ENCODE measurements at regions not wholly inside any gene's neighbourhood (a gene's known extent, or its start where the extent isn't known, plus 50 kb on each side); places are given as distances from the start of the nearest gene placed in this dataset.

DNA sequence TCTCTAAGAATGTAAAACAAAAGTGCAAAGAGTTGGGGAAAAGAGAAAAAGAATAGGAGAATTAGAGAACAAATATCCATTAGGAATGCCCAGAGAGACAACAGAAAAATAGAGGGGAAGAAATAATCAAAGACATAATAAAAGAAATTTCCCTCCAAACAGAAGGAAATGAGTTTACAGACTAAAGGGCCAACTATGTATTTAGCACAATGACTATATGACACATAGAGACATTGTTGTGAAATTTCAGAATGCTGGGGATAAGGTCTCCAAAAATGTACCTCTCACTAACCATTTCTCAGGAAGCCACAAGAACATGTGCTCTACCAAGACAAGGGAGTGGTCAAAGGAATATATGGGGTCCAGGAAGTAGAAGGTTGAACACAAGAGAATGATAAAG is 121.0 kb upstream of the ACSL4 start:
- no peak overlapping the region for H3K4me3 ChIP-seq
- no peak for ATAC-seq (ENCODE audit: insufficient number of reproducible peaks, low FRiP score, low read depth)
- TF ChIP-seq, protein P1, sequence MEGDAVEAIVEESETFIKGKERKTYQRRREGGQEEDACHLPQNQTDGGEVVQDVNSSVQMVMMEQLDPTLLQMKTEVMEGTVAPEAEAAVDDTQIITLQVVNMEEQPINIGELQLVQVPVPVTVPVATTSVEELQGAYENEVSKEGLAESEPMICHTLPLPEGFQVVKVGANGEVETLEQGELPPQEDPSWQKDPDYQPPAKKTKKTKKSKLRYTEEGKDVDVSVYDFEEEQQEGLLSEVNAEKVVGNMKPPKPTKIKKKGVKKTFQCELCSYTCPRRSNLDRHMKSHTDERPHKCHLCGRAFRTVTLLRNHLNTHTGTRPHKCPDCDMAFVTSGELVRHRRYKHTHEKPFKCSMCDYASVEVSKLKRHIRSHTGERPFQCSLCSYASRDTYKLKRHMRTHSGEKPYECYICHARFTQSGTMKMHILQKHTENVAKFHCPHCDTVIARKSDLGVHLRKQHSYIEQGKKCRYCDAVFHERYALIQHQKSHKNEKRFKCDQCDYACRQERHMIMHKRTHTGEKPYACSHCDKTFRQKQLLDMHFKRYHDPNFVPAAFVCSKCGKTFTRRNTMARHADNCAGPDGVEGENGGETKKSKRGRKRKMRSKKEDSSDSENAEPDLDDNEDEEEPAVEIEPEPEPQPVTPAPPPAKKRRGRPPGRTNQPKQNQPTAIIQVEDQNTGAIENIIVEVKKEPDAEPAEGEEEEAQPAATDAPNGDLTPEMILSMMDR (IDR thresholded peaks at IDR 0.05) = no peak
- peaks cover 0 to 7% of the 10 kb centered on the region in 2 donors for H3K4me1 ChIP-seq (ENCODE audit: control insufficient read depth in 1 of 2, low read depth in 2 of 2)
- no peaks in the 10 kb centered on the region for H3K27me3 ChIP-seq (replicated peaks; ENCODE audit: insufficient read depth)
- H3K36me3 ChIP-seq = no peaks in the 10 kb centered on the region
- no peak for DNase-seq (ENCODE audit: low spot score)
- H3K27ac ChIP-seq = no peak overlapping the region
- no peaks in the 10 kb centered on the region for H3K9me3 ChIP-seq

DNA sequence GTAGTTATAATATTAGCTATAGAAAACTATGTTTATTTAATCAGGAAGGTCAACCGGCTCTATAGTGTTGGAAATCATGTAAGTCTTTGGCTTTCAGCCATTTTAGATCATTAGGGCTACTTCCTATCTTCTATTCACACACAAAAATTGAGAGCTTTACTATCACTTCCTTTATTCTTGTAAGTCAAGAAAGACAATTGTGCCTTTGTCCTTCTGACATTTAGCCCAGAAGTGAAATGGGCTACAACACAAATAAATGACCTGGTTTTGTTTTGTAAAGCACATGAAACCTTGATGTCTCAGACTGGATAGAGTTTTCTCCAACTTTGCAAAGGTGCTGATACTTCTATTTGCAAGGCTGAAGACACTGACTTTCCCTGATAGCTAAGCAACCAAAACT is 122.4 kb upstream of the ACSL4 start:
- DNase-seq (ENCODE audit: low spot score) (no peak), ATAC-seq (ENCODE audit: insufficient number of reproducible peaks, low FRiP score, low read depth) (no peak)
- TF ChIP-seq, protein P1 (IDR thresholded peaks at IDR 0.05) = no peak
- no peaks in the 10 kb centered on the region for H3K27me3 ChIP-seq (replicated peaks; ENCODE audit: insufficient read depth)
- no peaks in the 10 kb centered on the region for H3K36me3 ChIP-seq
- no peak overlapping the region for H3K4me3 ChIP-seq
- no peak overlapping the region for H3K27ac ChIP-seq
- peaks cover 0 to 5% of the 10 kb centered on the region in 2 donors for H3K4me1 ChIP-seq (ENCODE audit: control insufficient read depth in 1 of 2, low read depth in 2 of 2)
- H3K9me3 ChIP-seq = no peaks in the 10 kb centered on the region

DNA sequence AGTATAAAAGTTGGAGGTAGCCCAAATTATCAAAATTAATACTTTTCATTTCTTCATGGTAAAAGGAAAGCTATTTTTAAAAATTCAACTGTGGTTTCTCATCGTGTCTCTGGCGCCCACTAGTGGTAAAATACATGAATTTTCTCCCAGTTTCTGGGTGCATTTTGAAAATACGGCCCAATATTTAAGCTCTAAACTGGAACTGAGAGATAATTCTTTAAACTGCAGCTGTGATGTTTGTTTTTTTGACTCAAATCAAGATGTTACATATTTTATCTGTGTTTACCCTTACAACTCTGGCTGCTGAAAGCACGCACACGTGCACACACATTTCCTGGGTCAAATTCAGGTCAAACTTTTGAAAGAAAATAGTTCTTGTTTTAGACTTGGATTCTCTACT is 123.9 kb upstream of the ACSL4 start:
- H3K4me1 ChIP-seq (ENCODE audit: control insufficient read depth in 1 of 2, low read depth in 2 of 2) = peaks cover 0 to 5% of the 10 kb centered on the region in 2 donors
- DNase-seq (ENCODE audit: low spot score) (no peak), ATAC-seq (ENCODE audit: insufficient number of reproducible peaks, low FRiP score, low read depth) (no peak)
- H3K27me3 ChIP-seq (replicated peaks; ENCODE audit: insufficient read depth) = no peaks in the 10 kb centered on the region
- H3K9me3 ChIP-seq = no peaks in the 10 kb centered on the region
- no peaks in the 10 kb centered on the region for H3K36me3 ChIP-seq
- H3K27ac ChIP-seq = no peak overlapping the region
- H3K4me3 ChIP-seq = peak overlapping the region; percentile 47
- TF ChIP-seq, protein P1 (IDR thresholded peaks at IDR 0.05) = peak; percentile 73

DNA sequence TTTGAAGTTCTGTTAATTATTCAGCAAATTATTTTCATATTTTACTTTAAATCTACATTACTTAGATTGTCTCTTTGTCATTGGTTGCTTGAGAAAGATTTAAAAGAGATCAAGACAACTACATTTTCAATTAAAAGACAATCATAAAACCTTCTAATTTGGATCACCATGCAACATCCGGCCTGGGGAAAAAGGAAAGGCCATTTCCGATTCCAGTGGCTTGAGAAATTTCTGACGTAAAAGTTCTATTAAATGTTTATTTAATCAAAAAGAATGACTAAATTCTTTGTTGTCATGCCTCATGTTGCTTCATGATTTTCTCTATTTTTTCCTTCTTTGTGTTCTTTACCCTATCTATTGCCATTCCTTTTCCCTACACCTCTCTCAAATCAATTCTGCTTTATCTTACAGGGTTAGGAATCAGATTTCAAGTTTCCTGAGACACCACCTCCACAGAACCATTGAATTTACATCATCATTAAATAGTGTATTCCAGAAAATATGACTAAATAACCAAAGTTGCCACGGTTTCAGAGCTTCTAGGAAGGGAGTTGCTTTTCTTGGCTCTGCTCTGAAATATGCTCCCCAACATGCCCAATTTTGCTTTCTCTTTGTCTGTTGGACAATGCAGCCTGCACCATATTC is 124.6 kb upstream of the ACSL4 start:
- TF ChIP-seq, protein P1 (IDR thresholded peaks at IDR 0.05) = no peak
- Histone ChIP-seq H3K4me3 (no peak overlapping the region), H3K27ac (no peak overlapping the region), H3K27me3 (replicated peaks; ENCODE audit: insufficient read depth) (no peaks in the 10 kb centered on the region), H3K9me3 (no peaks in the 10 kb centered on the region), H3K4me1 (ENCODE audit: control insufficient read depth in 1 of 2, low read depth in 2 of 2) (peaks cover 0 to 5% of the 10 kb centered on the region in 2 donors), H3K36me3 (no peaks in the 10 kb centered on the region)
- DNase-seq (ENCODE audit: low spot score) (no peak), ATAC-seq (ENCODE audit: insufficient number of reproducible peaks, low FRiP score, low read depth) (no peak)

DNA sequence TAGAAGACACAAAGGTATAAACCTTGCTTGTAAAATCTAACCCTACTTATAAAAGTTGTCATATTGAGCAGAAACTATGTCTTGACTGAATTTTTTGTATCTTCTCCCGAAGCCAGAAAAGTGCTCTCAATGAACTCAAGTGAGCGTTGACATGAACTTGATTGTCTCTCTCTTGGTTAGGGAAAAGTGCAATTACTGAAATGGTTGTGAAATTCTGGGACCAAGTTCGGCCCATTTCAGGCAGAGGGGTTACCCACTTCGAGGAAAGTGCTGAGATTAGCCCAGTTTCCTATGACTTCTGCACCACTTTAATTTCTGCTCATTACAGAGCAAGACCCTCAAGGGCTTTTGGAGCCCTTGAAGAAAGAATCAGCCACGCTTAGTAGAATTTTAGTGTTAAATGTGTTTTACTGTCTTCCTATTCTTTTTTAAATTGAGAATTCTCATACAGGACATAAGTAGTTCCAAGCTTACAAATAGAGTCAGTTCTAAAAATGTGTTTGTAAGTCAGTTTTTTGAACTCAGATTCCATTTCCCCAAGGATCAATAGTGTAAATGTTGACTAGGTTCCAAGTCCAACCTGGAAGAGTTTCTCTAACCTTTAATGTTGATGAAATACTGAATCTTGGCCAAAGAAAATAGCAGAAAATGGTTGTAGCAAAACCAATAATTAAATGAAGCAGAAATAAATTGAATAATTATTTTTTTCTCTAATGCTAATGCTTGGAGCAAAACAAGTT is 125.7 kb upstream of the ACSL4 start:
- no peak overlapping the region for H3K27ac ChIP-seq
- no peaks in the 10 kb centered on the region for H3K27me3 ChIP-seq (replicated peaks; ENCODE audit: insufficient read depth)
- no peaks in the 10 kb centered on the region for H3K9me3 ChIP-seq
- H3K36me3 ChIP-seq = no peaks in the 10 kb centered on the region
- TF ChIP-seq, protein P1 (IDR thresholded peaks at IDR 0.05) = no peak
- DNase-seq (ENCODE audit: low spot score) = no peak
- peaks cover 0 to 5% of the 10 kb centered on the region in 2 donors for H3K4me1 ChIP-seq (ENCODE audit: control insufficient read depth in 1 of 2, low read depth in 2 of 2)
- H3K4me3 ChIP-seq = no peak overlapping the region
- ATAC-seq (ENCODE audit: insufficient number of reproducible peaks, low FRiP score, low read depth) = no peak

All from thoracic aorta (tissue), 2 donors.